Effector CD8-positive, alpha-beta T cell (primary cell): ENCODE measurements at regions not wholly inside any gene's neighbourhood (a gene's known extent, or its start where the extent isn't known, plus 50 kb on each side); places are given as distances from the start of the nearest gene placed in this dataset.

ENCODE experiments used
- DNase-seq: peaks from one replicate; lab custom pipeline; 2025; lab: John Stamatoyannopoulos, UW

DNA sequence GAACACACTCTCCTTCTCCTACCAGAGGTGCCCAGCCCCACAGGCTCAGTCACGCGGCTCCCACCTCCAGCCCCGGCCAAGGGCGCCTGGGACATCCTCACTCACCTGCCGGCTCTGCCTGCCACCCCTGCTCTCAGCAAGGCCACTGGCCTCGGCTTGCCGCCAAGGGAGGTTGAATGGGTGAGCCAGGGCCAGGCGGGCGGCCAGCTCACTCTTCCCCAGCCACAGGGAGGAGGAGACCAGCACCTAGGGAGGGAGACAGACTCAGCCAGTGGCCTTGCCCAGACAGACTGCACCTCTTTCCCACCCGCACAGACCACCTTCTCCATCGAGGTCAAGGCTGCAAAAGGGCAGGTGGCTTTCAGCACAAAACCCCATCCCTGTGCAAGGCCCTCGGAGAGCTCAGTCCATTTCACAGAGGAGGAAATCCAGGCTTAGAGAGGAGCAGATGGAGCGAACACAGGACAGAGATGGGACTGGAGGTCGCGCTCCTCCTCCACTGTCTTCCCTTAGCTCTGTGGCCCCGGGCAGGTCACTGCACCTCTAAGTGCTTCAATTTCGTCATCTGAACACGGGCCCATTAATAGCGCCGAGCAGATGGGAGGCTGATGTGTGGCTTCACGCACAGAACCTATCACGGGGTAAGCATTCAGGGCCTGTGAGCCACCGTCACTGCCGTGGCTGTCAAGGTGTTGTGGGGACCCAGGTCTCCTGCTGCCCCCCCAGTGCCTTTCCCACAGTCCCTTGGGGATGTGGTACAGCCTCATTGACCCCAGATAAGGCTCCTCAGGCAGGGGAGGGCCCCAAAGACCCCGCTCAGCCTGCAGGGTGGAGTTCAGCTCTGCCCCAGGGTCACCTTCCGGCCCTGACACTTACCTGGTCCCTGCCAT, 56.1 kb downstream of the RMI2 start:
- no peak for DNase-seq

DNA sequence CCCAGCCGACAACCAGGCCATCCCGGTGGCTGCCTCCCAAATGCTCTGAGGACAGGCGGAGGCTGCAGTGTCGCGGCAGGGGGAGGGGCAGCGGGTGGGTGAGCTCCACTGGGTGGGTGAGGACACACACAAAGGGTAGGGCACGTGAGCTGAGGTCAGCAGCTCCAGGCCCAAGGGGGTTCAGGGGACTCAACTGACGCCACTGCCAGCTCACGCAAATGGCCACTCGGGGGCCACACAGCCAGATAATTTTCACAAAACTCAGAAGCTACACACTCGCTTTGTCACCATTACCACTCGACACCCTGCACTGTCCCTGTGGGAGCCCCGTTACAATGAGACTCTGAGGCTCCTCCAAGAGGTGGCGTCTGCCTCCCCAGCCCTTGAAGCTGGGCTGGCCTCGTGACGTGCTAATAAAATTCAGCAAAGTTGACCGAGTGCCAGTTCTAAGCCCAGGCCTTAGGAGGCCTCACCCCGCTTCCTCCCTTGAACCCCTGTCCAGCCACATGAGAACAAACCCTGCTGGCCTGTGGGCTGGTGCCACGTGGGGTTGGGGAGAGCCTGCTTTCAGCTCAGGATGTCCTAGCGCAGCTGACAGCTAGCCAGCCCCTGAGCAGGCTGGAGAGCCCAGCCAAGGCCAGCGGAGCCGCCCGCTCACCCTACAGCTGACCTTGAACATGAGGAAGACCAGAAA, 56.9 kb downstream of the RMI2 start:
- no peak for DNase-seq

GRCh38 chr16:11402745-11403533, 57.7 kb downstream of the RMI2 start:
- no peak for DNase-seq

GRCh38 chr16:11403534-11403795, 58.2 kb downstream of the RMI2 start:
- DNase-seq = no peak

GRCh38 chr16:11403920-11404319, 58.7 kb downstream of the RMI2 start:
- DNase-seq = no peak

- DNase-seq = no peak
Measured at GRCh38 chr16:11404603-11405002, 59.3 kb downstream of the RMI2 start.

DNA sequence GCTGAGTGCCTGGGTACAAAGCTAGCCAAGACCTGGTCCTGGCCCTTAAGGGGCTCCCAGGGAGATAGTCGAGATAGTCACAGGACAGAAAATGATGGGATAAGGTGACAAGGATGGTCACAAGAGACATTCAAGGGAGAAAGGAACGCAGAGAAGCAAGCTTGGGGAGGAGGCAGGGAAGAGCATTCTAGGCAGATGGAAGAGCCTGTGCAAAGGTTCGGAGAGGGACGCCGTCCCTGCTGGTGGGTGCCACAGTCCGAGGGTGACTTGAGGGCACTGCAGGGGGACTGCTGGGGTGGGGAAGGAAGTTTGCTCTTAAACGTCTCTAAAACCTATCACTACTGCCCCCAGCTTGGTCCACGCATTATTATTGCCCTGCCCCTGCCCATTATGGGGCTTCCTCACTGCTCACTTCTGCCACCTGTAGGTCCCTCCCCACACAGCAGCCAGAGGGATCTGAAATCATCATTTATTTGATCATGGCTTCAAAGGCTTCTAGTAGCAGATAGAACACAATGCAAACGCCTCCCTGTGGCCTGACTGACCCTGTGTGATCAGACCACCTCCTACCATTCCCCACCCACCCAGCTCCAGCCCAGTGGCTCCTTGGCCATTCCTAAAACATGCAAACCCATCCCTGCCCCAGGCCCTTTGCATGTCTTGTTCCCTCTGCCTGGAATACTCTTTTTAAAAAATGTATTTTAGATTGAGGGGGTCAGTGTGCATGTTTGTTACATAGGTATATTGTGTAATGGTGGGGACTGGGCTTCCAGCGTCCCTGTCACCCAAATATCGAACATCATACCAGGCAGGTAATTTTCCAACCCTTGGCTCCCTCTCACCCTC, 60.3 kb downstream of the RMI2 start:
- DNase-seq = peak; percentile 20

GRCh38 chr16:11406177-11406560, 60.9 kb downstream of the RMI2 start:
- no peak for DNase-seq

DNA sequence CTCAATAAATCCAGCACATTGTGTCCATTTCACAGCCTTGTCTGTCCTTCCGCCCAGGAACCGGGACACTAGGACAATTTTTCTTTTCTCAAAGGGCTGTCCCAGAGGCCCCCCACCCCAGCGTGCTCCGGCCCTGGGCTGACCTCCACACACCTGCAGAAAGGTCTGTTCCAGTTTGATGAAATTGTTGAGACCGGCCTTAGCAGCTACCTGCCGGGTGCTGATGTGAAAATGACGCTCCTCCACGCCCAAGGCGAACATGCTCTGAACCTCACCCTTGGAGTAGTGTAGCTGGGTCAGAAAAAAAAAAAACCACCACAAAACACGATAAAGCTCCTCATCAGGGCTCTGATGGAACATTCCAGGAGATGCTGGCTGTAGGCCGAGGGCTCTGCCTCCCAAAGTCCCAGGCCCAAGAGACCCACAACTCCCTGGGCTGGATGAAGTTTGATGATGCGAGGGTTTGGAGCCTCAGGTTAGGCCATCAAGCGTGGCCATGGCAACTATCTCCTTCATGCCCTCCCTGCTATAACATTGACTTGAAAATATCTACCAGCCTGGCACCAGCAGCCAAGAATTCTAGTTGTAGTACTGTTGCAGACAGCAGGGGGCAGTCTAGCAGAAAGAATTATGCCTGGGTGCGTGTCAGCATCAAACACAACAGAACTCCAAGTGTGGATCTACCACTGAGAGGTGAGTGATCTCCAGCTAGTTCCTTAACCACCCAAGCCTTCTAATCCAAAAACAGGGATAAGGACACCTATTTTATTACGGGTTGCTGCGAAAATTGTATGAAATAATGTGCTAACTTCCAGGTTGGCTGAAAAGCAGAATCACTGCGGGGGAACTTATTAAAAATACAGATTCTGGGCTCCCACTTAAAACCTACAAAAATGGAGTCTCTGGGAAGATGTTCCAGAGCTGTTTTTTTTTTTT, 62.1 kb downstream of the RMI2 start:
- DNase-seq = peak; percentile 41

DNA sequence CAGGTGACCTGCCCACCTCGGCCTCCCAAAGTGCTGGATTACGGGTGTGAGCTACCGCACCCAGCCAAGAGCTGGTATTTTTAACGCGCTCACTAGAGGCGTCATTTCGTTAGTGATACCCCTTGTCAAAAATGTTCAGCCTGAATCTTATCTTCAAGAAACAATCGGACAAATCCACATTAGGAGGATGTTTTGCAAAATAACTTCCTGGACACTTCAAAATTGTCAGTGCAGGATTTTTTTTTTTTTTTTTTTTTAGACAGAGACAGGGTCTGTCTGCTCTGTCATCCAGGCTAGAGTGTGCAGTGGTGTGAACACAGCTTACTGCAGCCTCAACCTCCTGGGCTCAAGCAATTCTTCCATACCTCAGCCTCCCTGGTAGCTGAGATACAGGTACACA, 63.0 kb downstream of the RMI2 start:
- DNase-seq = no peak

GRCh38 chr16:11409398-11409797, 64.1 kb downstream of the RMI2 start:
- DNase-seq = no peak

- DNase-seq = no peak
Measured at GRCh38 chr16:11410376-11411058, 65.3 kb downstream of the RMI2 start.

- no peak for DNase-seq
Measured at GRCh38 chr16:11411059-11411550, 65.8 kb downstream of the RMI2 start.

GRCh38 chr16:11412175-11412904, 67.1 kb downstream of the RMI2 start:
- DNase-seq = no peak

DNA sequence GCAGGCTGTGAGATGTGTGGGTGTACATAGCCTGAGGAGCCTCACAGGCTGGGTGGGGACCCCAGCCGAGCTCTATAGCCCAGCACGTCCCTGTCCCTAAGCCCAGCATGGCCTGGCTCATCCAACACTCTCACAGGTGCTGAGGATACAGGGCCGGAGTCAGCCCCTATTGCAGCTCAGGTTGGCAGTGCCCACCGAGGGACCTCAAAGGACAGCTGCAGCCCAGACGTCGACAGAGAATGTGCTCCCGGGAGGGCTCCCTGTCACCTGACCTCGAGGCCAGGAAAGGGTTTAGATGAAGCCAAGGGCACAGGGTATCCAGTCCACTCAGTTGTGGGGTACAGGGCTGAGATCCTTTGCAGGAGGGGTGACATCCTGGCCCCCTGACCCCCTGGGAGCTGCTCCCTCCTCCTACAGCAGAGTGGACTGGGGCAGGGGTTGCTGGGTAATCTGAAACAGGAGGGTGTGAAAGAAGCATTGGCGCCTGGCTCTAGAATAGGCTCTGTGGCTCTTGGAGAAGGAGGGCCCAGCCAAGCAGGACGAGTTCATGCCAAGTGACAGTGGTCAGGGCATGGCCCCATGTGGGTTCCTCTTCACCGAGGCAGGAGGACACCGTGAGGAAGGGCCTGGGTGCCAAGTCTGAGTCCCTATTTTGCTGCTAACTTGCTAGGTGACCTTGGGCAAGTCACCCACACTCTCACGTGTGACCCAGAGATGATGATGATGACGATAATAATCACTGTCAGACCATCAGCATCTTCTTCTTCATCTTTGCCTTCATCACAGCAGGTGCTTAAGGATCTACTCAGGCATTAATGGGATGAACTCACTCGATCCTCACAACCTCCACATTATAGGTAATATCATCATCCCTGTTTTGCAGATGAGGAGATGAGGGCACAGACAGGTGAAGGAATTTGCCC, 68.0 kb downstream of the RMI2 start:
- DNase-seq = no peak

DNA sequence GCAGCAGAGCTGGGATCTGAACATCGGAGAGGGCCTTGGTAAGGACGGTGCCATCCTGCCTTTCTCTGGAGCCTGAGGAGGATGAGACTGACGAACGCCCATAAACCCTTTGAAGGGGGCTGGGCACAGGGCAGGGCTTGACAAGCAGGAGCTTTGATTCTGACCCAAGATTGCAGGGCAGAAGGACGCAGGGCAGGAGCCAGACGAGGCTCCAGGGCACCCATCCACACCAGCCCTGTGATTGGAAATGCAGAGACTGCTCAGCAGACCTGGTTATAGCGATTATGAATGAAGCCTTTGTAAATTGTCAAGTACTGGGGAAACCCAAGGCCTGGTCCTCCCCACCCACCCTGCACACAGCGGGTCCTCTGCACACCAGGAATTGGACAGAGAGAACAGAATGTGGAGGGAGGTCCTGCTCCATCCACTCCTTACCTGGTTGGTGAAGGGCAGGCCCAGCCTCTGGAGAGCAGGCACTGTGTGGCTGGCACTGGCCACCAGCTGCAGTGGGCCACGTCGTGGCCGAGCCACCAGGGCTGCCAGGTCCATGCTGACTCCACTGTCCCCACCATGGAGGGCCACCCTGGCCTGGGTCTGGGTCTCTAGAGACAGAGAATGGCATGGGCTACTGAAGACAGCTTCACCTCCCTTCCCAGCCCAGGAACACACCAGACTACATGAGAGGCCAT, 68.8 kb downstream of the RMI2 start:
- DNase-seq = no peak
